Esophagus muscularis mucosa (tissue), 3 donors: ENCODE measurements at regions not wholly inside any gene's neighbourhood (a gene's known extent, or its start where the extent isn't known, plus 50 kb on each side); places are given as distances from the start of the nearest gene placed in this dataset.

Experiments used
- CTCF ChIP-seq, 3 experiments: fragments of 200-600 bp in 2 of 3; fragments of 450-650 bp in 1 of 3; sonication (generic) in 2 of 3; IDR thresholded peaks; one replicate each; pipeline ENCODE4 v1.5.1; 2017 to 2019; ENCODE audit warnings: antibody characterized with exemption in 3 of 3, mild to moderate bottlenecking in 2 of 3, moderate library complexity in 1 of 3
- POLR2A ChIP-seq: fragments of 450-650 bp; IDR thresholded peaks from one replicate; pipeline ENCODE4 v1.6.1; 2017; ENCODE audit warnings: antibody characterized with exemption, moderate library complexity, mild to moderate bottlenecking, low read depth

- TF ChIP-seq CTCF (IDR thresholded peaks at IDR 0.05), result no peak
- TF ChIP-seq POLR2A, result no peak
Measured at GRCh38 chr4:132108784-132109183, 1040.3 kb upstream of the PCDH10 start.
